ENCODE measurements at regions not wholly inside any gene's neighbourhood (a gene's known extent, or its start where the extent isn't known, plus 50 kb on each side); places are given as distances from the start of the nearest gene placed in this dataset.

DNA sequence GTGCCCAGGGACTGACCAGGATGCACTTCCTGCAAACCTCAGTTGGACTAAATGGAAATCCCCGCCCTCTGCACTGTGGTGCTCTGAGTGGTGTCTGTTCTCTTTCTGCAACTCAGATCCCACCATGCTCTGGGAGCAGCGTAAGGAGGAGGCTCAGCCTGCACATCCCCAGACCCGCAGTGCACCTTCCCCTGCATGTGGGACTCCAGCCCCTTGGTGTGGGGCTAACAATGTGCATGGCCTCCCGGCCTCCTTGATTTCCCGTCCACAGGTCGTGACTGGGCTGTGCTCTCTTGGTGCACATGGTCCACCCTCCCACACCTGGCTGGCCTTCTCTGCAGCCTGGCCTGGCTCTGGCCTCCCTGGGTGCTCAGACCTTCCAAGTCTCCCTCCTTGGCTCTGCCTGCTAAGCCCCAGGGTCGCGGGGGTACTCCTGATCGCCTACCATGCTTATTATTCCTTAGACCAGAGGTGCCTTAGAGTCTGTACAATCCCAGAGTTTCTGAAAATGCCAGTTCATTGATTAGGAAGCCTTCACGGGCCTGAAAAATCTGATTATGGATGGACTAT, 397.5 kb downstream of the IRX2 start:
- TF ChIP-seq POLR2AphosphoS5 (IDR thresholded peaks at IDR 0.05), result no peak
- TF ChIP-seq RAD21 (conservative IDR thresholded peaks at IDR 0.05), result no peak

All from neural cell (in vitro differentiated cells).